ENCODE measurements at regions not wholly inside any gene's neighbourhood (a gene's known extent, or its start where the extent isn't known, plus 50 kb on each side); places are given as distances from the start of the nearest gene placed in this dataset.

DNA sequence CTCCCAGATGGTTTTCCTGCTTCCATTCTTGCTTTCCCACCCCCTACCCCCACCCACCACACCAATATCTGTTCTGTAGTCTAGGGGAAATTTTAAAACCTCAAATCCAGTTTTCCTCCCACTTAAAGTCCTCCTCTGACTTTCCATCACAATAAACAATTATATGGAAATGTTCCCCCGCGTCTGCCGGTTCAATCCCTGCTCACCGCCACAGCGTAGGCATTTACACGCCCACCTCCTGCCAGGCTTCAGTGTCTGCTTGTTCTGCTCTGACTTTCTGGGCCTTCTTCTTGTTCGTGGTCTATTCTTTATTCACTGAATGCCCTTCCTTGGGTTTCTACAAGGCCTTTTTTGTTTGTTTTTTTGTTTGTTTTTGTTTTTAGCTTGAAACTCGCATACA, 633.0 kb upstream of the MKI67 start:
- H3K4me1 ChIP-seq (ENCODE audit: insufficient read depth), result no peaks in the 10 kb centered on the region
- TF ChIP-seq EZH2phosphoT487 (IDR thresholded peaks at IDR 0.05; ENCODE audit: low read depth, severe bottlenecking, unreplicated experiment) (no peak), EZH2 (IDR thresholded peaks at IDR 0.05; ENCODE audit: borderline replicate concordance) (no peak)
- TF ChIP-seq, protein P1, sequence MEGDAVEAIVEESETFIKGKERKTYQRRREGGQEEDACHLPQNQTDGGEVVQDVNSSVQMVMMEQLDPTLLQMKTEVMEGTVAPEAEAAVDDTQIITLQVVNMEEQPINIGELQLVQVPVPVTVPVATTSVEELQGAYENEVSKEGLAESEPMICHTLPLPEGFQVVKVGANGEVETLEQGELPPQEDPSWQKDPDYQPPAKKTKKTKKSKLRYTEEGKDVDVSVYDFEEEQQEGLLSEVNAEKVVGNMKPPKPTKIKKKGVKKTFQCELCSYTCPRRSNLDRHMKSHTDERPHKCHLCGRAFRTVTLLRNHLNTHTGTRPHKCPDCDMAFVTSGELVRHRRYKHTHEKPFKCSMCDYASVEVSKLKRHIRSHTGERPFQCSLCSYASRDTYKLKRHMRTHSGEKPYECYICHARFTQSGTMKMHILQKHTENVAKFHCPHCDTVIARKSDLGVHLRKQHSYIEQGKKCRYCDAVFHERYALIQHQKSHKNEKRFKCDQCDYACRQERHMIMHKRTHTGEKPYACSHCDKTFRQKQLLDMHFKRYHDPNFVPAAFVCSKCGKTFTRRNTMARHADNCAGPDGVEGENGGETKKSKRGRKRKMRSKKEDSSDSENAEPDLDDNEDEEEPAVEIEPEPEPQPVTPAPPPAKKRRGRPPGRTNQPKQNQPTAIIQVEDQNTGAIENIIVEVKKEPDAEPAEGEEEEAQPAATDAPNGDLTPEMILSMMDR (IDR thresholded peaks at IDR 0.05; ENCODE audit: poor library complexity), result no peak
- H4K20me1 ChIP-seq (ENCODE audit: insufficient read depth, poor library complexity, severe bottlenecking), result no peaks in the 10 kb centered on the region
- DNase-seq (ENCODE audit: low spot score), result no peak
- no peak overlapping the region for H3K4me2 ChIP-seq
- no peak overlapping the region for H3K4me3 ChIP-seq
- H2AFZ ChIP-seq, result no peak overlapping the region
- H3K9me3 ChIP-seq (ENCODE audit: low read depth), result no peaks in the 10 kb centered on the region
- H3K27me3 ChIP-seq, result no peaks in the 10 kb centered on the region
- H3K36me3 ChIP-seq (replicated peaks; ENCODE audit: insufficient read depth, low read depth), result no peaks in the 10 kb centered on the region
- no peak overlapping the region for H3K27ac ChIP-seq
- H3K9me2 ChIP-seq (replicated peaks; ENCODE audit: insufficient read depth), result no peaks in the 10 kb centered on the region
- no peaks in the 10 kb centered on the region for H3K79me2 ChIP-seq
- 93% methylated on average over 8 of the region's 8 CpGs for WGBS (ENCODE audit: low lambda C conversion rate, missing lambda C conversion rate)

DNA sequence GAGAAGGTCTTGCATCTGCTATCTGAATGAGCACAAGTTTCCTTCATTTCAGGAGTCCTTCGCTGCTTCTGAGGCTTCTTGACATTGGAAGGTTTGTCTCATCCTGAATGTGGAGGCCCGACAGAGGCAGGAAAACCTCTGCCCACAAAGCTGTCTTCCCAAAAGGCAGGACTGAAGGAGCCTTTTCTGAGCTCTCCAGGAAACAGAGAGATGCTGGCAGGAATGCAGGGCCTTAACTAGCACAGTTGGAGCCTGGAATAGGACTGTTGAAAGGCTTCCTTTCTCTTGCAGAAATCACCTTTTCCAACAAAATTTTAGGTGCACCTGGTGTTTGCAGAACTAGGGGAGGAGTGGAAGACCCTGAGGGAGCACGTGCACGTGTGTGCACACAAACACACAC, 637.4 kb upstream of the MKI67 start:
- Histone ChIP-seq H2AFZ (no peak overlapping the region), H3K9me3 (ENCODE audit: low read depth) (no peaks in the 10 kb centered on the region), H3K4me2 (no peak overlapping the region), H3K4me3 (no peak overlapping the region), H3K27ac (no peak overlapping the region), H3K79me2 (no peaks in the 10 kb centered on the region), H3K36me3 (replicated peaks; ENCODE audit: insufficient read depth, low read depth) (no peaks in the 10 kb centered on the region), H3K27me3 (no peaks in the 10 kb centered on the region), H4K20me1 (ENCODE audit: insufficient read depth, poor library complexity, severe bottlenecking) (no peaks in the 10 kb centered on the region), H3K4me1 (ENCODE audit: insufficient read depth) (no peaks in the 10 kb centered on the region), H3K9me2 (replicated peaks; ENCODE audit: insufficient read depth) (no peaks in the 10 kb centered on the region)
- 64% methylated on average over 4 of the region's 4 CpGs for WGBS (ENCODE audit: low lambda C conversion rate, missing lambda C conversion rate)
- TF ChIP-seq, protein P1 (IDR thresholded peaks at IDR 0.05; ENCODE audit: poor library complexity), result no peak
- DNase-seq (ENCODE audit: low spot score), result no peak

DNA sequence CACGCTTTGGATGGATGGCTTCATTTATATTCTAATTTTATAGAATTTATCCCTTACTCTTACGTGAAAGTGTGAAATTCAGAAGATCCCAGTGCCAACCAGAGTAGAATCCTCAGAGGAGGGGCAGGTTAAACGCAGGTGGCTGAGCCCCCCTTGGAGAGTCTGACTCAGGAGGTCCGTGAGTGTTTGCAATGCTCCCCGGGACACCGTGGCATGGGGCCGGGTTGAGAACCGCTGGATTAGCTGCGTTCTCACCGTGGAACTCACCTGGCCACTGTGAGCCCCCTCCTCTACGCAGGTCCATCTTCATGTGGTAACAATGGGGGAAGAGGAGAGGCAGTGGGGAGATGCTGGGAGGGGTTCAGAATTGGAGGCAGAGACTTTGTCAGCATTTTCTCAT, 638.0 kb upstream of the MKI67 start:
- no peak overlapping the region for H3K4me3 ChIP-seq
- no peaks in the 10 kb centered on the region for H3K27me3 ChIP-seq
- no peaks in the 10 kb centered on the region for H3K36me3 ChIP-seq (replicated peaks; ENCODE audit: insufficient read depth, low read depth)
- no peak overlapping the region for H3K27ac ChIP-seq
- no peaks in the 10 kb centered on the region for H3K9me2 ChIP-seq (replicated peaks; ENCODE audit: insufficient read depth)
- no peaks in the 10 kb centered on the region for H3K4me1 ChIP-seq (ENCODE audit: insufficient read depth)
- no peaks in the 10 kb centered on the region for H4K20me1 ChIP-seq (ENCODE audit: insufficient read depth, poor library complexity, severe bottlenecking)
- DNase-seq (ENCODE audit: low spot score), result no peak
- no peaks in the 10 kb centered on the region for H3K79me2 ChIP-seq
- no peaks in the 10 kb centered on the region for H3K9me3 ChIP-seq (ENCODE audit: low read depth)
- TF ChIP-seq, protein P1 (IDR thresholded peaks at IDR 0.05; ENCODE audit: poor library complexity), result no peak
- no peak for TF ChIP-seq EZH2 (IDR thresholded peaks at IDR 0.05; ENCODE audit: borderline replicate concordance)
- no peak for TF ChIP-seq EZH2phosphoT487 (IDR thresholded peaks at IDR 0.05; ENCODE audit: low read depth, severe bottlenecking, unreplicated experiment)
- no peak overlapping the region for H2AFZ ChIP-seq
- H3K4me2 ChIP-seq, result no peak overlapping the region
- WGBS (ENCODE audit: low lambda C conversion rate, missing lambda C conversion rate), result 89% methylated on average over 11 of the region's 11 CpGs

DNA sequence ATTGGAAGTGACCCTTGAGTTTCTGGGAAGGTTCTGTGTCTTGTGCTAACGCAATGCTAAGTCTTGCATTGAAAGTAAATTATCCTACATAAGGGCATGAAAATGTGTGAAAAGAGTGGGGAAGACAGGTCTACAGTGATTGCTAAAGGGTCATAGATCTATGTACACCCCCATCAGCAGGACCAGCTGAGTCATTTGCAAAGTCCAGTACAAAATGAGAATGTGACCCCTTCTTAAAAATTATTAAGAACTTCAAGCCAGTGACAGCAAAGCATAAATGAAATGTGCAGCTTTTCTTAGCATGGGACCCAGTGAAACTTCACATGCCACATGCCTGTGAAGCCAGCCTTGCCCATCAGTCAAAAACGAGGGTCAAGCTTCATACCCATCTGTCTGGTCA, 640.7 kb upstream of the MKI67 start:
- H3K79me2 ChIP-seq, result no peaks in the 10 kb centered on the region
- no peak overlapping the region for H3K4me2 ChIP-seq
- H3K27ac ChIP-seq, result no peak overlapping the region
- no peak for DNase-seq (ENCODE audit: low spot score)
- no peak overlapping the region for H2AFZ ChIP-seq
- no peaks in the 10 kb centered on the region for H3K27me3 ChIP-seq
- no peak overlapping the region for H3K4me3 ChIP-seq
- no peaks in the 10 kb centered on the region for H4K20me1 ChIP-seq (ENCODE audit: insufficient read depth, poor library complexity, severe bottlenecking)
- WGBS (ENCODE audit: low lambda C conversion rate, missing lambda C conversion rate), result 75% methylated on average over 2 of the region's 2 CpGs
- H3K9me2 ChIP-seq (replicated peaks; ENCODE audit: insufficient read depth), result no peaks in the 10 kb centered on the region
- TF ChIP-seq, protein P1 (IDR thresholded peaks at IDR 0.05; ENCODE audit: poor library complexity), result no peak
- TF ChIP-seq EZH2 (IDR thresholded peaks at IDR 0.05; ENCODE audit: borderline replicate concordance) (no peak), EZH2phosphoT487 (IDR thresholded peaks at IDR 0.05; ENCODE audit: low read depth, severe bottlenecking, unreplicated experiment) (no peak)
- no peaks in the 10 kb centered on the region for H3K4me1 ChIP-seq (ENCODE audit: insufficient read depth)
- no peaks in the 10 kb centered on the region for H3K9me3 ChIP-seq (ENCODE audit: low read depth)
- no peaks in the 10 kb centered on the region for H3K36me3 ChIP-seq (replicated peaks; ENCODE audit: insufficient read depth, low read depth)
